HepG2 (cell line): ENCODE measurements at regions not wholly inside any gene's neighbourhood (a gene's known extent, or its start where the extent isn't known, plus 50 kb on each side); places are given as distances from the start of the nearest gene placed in this dataset.
"Not testable (repeated sequence)": the region's sequence is repeated elsewhere in the genome, so short reads cannot be mapped to it uniquely, and the experiment has no call there.

ENCODE experiments used
- ASH2L ChIP-seq: fragments of 300-600, 200-600 bp; sonication (generic); IDR thresholded peaks from 2 replicates; pipeline ENCODE4 v1.7.0; 2017; ENCODE audit warnings: low read depth, mild to moderate bottlenecking, moderate library complexity, mixed read lengths, low read length; ENCODE audit not compliant: insufficient read length
- EP300 ChIP-seq, 3 experiments: sonication (generic) in 1 of 3; formaldehyde crosslinking in 1 of 3; IDR thresholded peaks; 2 replicates each; pipeline versions ENCODE4 v1.5.1 to v1.6.1; 2011 to 2020; ENCODE audit warnings: low read depth in 2 of 3, low read length in 2 of 3, borderline replicate concordance in 1 of 3, improper control_type of control experiment in 1 of 3, mild to moderate bottlenecking in 1 of 3, missing genetic modification reagents in 1 of 3, moderate library complexity in 1 of 3
- MXI1 ChIP-seq: IDR thresholded peaks from 3 replicates; pipeline ENCODE4 v1.6.1; 2012; ENCODE audit warnings: low read depth, low read length, inconsistent platforms, borderline replicate concordance
- NCOA1 ChIP-seq: sonication (generic); formaldehyde crosslinking; IDR thresholded peaks from 2 replicates; pipeline ENCODE4 v1.9.0; 2021; ENCODE audit warnings: missing genetic modification reagents
- RAD21 ChIP-seq: fragments of 450-650 bp; formaldehyde crosslinking; IDR thresholded peaks from 2 replicates; pipeline ENCODE4 v1.5.0; 2020; ENCODE audit warnings: mild to moderate bottlenecking
- SMAD1 ChIP-seq: sonication (generic); formaldehyde crosslinking; IDR thresholded peaks from 2 replicates; pipeline ENCODE4 v1.4.0; 2020; ENCODE audit warnings: missing genetic modification reagents, low read depth, mild to moderate bottlenecking, borderline replicate concordance
- ZNF24 ChIP-seq: fragments of 450-650 bp; IDR thresholded peaks from 2 replicates; pipeline ENCODE4 v1.6.1; 2017; ENCODE audit warnings: antibody characterized with exemption, mild to moderate bottlenecking
- TF ChIP-seq, protein P1 (sequence below): sonication (generic); formaldehyde crosslinking; IDR thresholded peaks from 2 replicates; pipeline ENCODE4 v1.4.0; 2020; ENCODE audit warnings: missing genetic modification reagents; ENCODE audit errors: not compliant biosample characterization
- TF ChIP-seq, protein P2 (sequence below): sonication (generic); formaldehyde crosslinking; IDR thresholded peaks from 2 replicates; pipeline ENCODE4 v1.5.0; 2020; ENCODE audit warnings: mild to moderate bottlenecking, missing genetic modification reagents, moderate library complexity

DNA sequence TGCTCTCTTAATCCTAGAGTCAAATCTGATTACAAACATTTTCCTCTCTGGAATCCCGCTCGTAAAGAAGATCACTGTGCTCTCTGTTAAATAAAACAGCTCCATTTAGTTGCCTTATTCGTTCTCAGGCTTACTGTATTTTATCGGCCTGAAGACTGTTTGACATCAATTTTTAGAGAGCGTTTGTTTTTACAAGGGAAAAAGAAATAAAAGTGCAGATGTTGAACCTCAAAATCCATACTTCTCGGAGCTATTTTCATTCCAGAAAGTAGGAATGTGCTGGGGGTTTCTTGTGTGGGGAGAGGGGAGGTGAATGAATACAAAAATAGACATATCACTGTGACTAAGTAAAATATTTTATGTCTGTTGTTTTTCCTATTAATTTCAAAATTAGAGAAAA is 140.1 kb downstream of the ARRDC4 start:
- not testable (repeated sequence) for TF ChIP-seq SMAD1 (CRISPR knock-in tag); ASH2L; NCOA1 (CRISPR knock-in tag); ZNF24; RAD21 (CRISPR knock-in tag); MXI1; EP300 (IDR thresholded peaks at IDR 0.05; ENCODE audit: low read depth in 2 of 2, low read length in 2 of 2); EP300 (CRISPR knock-in tag; IDR thresholded peaks at IDR 0.05; ENCODE audit: borderline replicate concordance)
- TF ChIP-seq, protein P1, sequence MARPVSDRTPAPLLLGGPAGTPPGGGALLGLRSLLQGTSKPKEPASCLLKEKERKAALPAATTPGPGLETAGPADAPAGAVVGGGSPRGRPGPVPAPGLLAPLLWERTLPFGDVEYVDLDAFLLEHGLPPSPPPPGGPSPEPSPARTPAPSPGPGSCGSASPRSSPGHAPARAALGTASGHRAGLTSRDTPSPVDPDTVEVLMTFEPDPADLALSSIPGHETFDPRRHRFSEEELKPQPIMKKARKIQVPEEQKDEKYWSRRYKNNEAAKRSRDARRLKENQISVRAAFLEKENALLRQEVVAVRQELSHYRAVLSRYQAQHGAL (CRISPR knock-in tag) = not testable (repeated sequence)
- TF ChIP-seq, protein P2, sequence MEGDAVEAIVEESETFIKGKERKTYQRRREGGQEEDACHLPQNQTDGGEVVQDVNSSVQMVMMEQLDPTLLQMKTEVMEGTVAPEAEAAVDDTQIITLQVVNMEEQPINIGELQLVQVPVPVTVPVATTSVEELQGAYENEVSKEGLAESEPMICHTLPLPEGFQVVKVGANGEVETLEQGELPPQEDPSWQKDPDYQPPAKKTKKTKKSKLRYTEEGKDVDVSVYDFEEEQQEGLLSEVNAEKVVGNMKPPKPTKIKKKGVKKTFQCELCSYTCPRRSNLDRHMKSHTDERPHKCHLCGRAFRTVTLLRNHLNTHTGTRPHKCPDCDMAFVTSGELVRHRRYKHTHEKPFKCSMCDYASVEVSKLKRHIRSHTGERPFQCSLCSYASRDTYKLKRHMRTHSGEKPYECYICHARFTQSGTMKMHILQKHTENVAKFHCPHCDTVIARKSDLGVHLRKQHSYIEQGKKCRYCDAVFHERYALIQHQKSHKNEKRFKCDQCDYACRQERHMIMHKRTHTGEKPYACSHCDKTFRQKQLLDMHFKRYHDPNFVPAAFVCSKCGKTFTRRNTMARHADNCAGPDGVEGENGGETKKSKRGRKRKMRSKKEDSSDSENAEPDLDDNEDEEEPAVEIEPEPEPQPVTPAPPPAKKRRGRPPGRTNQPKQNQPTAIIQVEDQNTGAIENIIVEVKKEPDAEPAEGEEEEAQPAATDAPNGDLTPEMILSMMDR (CRISPR knock-in tag) = not testable (repeated sequence)
